ENCODE measurements at regions not wholly inside any gene's neighbourhood (a gene's known extent, or its start where the extent isn't known, plus 50 kb on each side); places are given as distances from the start of the nearest gene placed in this dataset.

DNA sequence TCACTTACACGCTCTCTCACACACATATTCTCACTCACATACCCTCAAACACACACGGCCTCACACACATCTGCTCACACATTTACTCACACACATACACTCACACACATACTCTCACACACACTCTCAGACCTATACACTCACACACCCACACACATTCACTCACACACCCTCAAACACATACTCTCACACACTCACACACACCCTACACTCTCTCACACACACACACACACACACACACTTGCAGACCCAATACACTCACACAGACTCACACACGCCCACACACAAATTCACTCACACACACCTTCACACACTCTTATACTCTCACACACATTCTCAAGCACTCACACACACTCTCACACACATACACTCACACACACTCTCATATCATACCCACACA, 155.5 kb upstream of the BACE2 start:
- WGBS, 5 donors, result 86 to 99% (median 92%) methylated on average over 3 of the region's 3 CpGs
- intact Hi-C loops (cut with DNase I; ENCODE audit: low total_unique reads), result no loop called here
- TF ChIP-seq CTCF (IDR thresholded peaks at IDR 0.05), result no peak
- no peak for TF ChIP-seq POLR2A (IDR thresholded peaks at IDR 0.05)
- no peak for TF ChIP-seq POLR2AphosphoS5 (IDR thresholded peaks at IDR 0.05)
- TF ChIP-seq EP300 (IDR thresholded peaks at IDR 0.05), result no peak

GRCh38 chr21:41016472-41016871, 151.5 kb upstream of the BACE2 start:
- no peak for DNase-seq
- Histone ChIP-seq H3K27me3 (no peaks in the 10 kb centered on the region), H3K36me3 (no peaks in the 10 kb centered on the region), H3K9me3 (no peaks in the 10 kb centered on the region), H3K4me3 (no peak overlapping the region), H3K27ac (no peak overlapping the region), H3K4me1 (no peaks in the 10 kb centered on the region)
- WGBS, 5 donors, result 24 to 65% (median 56%) methylated on average over 2 of the region's 2 CpGs
- intact Hi-C loops (cut with DNase I; ENCODE audit: low total_unique reads), result no loop called here
- TF ChIP-seq POLR2A (IDR thresholded peaks at IDR 0.05) (no peak), POLR2AphosphoS5 (IDR thresholded peaks at IDR 0.05) (no peak), EP300 (IDR thresholded peaks at IDR 0.05) (no peak), CTCF (IDR thresholded peaks at IDR 0.05) (no peak)

More for the DNA sequence above, 155.5 kb upstream of the BACE2 start:
- H3K27ac ChIP-seq, result no peak overlapping the region
- H3K36me3 ChIP-seq, result no peaks in the 10 kb centered on the region
- H3K27me3 ChIP-seq, result peaks cover 0 to 8% (median 0%) of the 10 kb centered on the region in 3 donors
- H3K9me3 ChIP-seq, result peaks cover 0 to 5% (median 0%) of the 10 kb centered on the region in 4 donors
- no peak overlapping the region for H3K4me3 ChIP-seq
- DNase-seq, result no peak
- no peaks in the 10 kb centered on the region for H3K4me1 ChIP-seq

DNA sequence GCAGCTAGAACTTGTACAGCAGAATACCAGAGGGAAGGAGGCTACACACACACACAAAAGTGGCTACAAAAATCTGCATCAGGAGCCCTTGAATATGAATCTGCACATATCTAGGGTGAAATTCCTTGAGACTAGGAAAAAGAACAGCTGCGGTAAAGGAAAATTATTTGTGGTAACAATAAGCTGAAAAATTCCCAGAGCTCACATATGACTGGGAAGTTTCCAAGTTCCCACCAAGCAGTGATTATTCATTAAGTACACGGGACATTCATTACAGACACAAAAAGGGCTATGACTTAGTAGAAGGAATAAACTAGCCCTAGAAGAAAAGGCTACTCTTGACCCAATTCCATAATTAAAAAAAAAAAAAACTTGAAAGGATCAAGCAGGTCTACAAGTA, 149.5 kb upstream of the BACE2 start:
- no peak for DNase-seq
- Histone ChIP-seq H3K36me3 (no peaks in the 10 kb centered on the region), H3K27ac (no peak overlapping the region), H3K4me3 (no peak overlapping the region), H3K4me1 (no peaks in the 10 kb centered on the region), H3K27me3 (no peaks in the 10 kb centered on the region), H3K9me3 (no peaks in the 10 kb centered on the region)
- intact Hi-C loops (cut with DNase I; ENCODE audit: low total_unique reads), result no loop called here
- no peak for TF ChIP-seq EP300 (IDR thresholded peaks at IDR 0.05)
- TF ChIP-seq CTCF (IDR thresholded peaks at IDR 0.05), result no peak
- TF ChIP-seq POLR2AphosphoS5 (IDR thresholded peaks at IDR 0.05), result no peak
- TF ChIP-seq POLR2A (IDR thresholded peaks at IDR 0.05), result no peak
- 63 to 82% (median 70%) methylated on average over 2 of the region's 2 CpGs for WGBS, 5 donors

DNA sequence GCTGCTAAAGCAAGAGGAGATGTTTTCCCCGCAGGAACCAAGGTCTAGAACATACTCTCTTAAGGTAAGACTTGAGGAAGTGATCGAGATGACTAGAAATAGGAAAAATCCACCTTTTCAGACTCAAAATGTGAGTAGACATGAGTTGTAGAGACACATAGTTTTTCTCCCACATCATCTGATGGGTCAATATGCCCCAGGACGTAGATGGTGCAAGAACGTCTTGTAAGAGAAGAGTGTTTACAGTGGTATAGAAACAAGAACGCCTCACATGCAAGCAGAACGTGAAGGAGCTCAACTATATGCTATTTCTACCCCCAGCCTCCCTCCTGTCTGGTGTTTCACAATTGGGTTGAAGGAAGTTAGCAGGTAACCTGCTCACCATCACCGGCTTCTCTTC, 144.0 kb upstream of the BACE2 start:
- no peaks in the 10 kb centered on the region for H3K36me3 ChIP-seq
- H3K27ac ChIP-seq, result no peak overlapping the region
- WGBS, 5 donors, result 81 to 92% (median 90%) methylated on average over 7 of the region's 7 CpGs
- H3K4me3 ChIP-seq, result no peak overlapping the region
- TF ChIP-seq CTCF (IDR thresholded peaks at IDR 0.05) (no peak), EP300 (IDR thresholded peaks at IDR 0.05) (no peak), POLR2AphosphoS5 (IDR thresholded peaks at IDR 0.05) (no peak), POLR2A (IDR thresholded peaks at IDR 0.05) (no peak)
- no peak for DNase-seq
- H3K27me3 ChIP-seq, result peaks cover 0 to 3% (median 0%) of the 10 kb centered on the region in 3 donors
- H3K9me3 ChIP-seq, result peaks cover 0 to 9% (median 4%) of the 10 kb centered on the region in 4 donors
- H3K4me1 ChIP-seq, result peaks cover 0 to under 1% (median 0%) of the 10 kb centered on the region in 4 donors
- intact Hi-C loops (cut with DNase I; ENCODE audit: low total_unique reads), result no loop called here
